Keratinocyte (primary cell): ENCODE measurements at regions not wholly inside any gene's neighbourhood (a gene's known extent, or its start where the extent isn't known, plus 50 kb on each side); places are given as distances from the start of the nearest gene placed in this dataset.
"Not testable (repeated sequence)": the region's sequence is repeated elsewhere in the genome, so short reads cannot be mapped to it uniquely, and the experiment has no call there.

Source experiments
- EZH2 ChIP-seq: IDR thresholded peaks from one replicate; pipeline ENCODE4 v1.6.1; 2012; ENCODE audit warnings: inconsistent platforms, mild to moderate bottlenecking, low read length, moderate library complexity
- TF ChIP-seq, protein P1 (sequence below), 3 experiments: IDR thresholded peaks in 1 of 3; conservative IDR thresholded peaks in 1 of 3; optimal IDR thresholded peaks in 1 of 3; 2 replicates in 2 of 3; 3 replicates in 1 of 3; pipeline versions ENCODE3 to v1.5.1; 2011; ENCODE audit warnings: low read length in 3 of 3, mild to moderate bottlenecking in 3 of 3, moderate library complexity in 2 of 3, control low read depth in 1 of 3, inconsistent platforms in 1 of 3; ENCODE audit not compliant: insufficient read depth in 2 of 3; ENCODE audit errors: extremely low read depth in 1 of 3

- TF ChIP-seq, protein P1, sequence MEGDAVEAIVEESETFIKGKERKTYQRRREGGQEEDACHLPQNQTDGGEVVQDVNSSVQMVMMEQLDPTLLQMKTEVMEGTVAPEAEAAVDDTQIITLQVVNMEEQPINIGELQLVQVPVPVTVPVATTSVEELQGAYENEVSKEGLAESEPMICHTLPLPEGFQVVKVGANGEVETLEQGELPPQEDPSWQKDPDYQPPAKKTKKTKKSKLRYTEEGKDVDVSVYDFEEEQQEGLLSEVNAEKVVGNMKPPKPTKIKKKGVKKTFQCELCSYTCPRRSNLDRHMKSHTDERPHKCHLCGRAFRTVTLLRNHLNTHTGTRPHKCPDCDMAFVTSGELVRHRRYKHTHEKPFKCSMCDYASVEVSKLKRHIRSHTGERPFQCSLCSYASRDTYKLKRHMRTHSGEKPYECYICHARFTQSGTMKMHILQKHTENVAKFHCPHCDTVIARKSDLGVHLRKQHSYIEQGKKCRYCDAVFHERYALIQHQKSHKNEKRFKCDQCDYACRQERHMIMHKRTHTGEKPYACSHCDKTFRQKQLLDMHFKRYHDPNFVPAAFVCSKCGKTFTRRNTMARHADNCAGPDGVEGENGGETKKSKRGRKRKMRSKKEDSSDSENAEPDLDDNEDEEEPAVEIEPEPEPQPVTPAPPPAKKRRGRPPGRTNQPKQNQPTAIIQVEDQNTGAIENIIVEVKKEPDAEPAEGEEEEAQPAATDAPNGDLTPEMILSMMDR (optimal IDR thresholded peaks at IDR 0.05 in 1 of 3, IDR thresholded peaks at IDR 0.05 in 1 of 3, conservative IDR thresholded peaks at IDR 0.05 in 1 of 3; ENCODE audit: extremely low read depth in 1 of 3, insufficient read depth in 2 of 3, low read length in 3 of 3), result not testable (repeated sequence)
- not testable (repeated sequence) for TF ChIP-seq EZH2
Measured at GRCh38 chr2:89113286-89113685, 421.8 kb downstream of the RPIA start.
